Right renal cortex interstitium (tissue), 3 donors: ENCODE measurements at regions not wholly inside any gene's neighbourhood (a gene's known extent, or its start where the extent isn't known, plus 50 kb on each side); places are given as distances from the start of the nearest gene placed in this dataset.

Experiments used
- DNase-seq, 3 donors: peaks; one replicate each; pipeline ENCODE4 v3.0.0-alpha.2; 2013; ENCODE audit warnings: low read depth in 3 of 3, low spot score in 2 of 3

GRCh38 chr7:131010029-131010716 lies 276.2 kb upstream of the KLF14 start:
- DNase-seq: no peak

GRCh38 chr7:131010717-131011431 lies 276.9 kb upstream of the KLF14 start:
- DNase-seq: no peak

- DNase-seq: no peak
These were observed 277.4 kb upstream of the KLF14 start for GRCh38 chr7:131011432-131011742.

- DNase-seq: no peak
These were observed 278.0 kb upstream of the KLF14 start for GRCh38 chr7:131011976-131012375.

- DNase-seq: no peak
These were observed 278.5 kb upstream of the KLF14 start for GRCh38 chr7:131012477-131013031.

- DNase-seq: no peak
These were observed 279.7 kb upstream of the KLF14 start for GRCh38 chr7:131013716-131014115.

- DNase-seq: no peak
These were observed 281.1 kb upstream of the KLF14 start for GRCh38 chr7:131014906-131015656.

- no peak for DNase-seq
These were observed 281.6 kb upstream of the KLF14 start for GRCh38 chr7:131015657-131015958.

- no peak for DNase-seq
These were observed 282.2 kb upstream of the KLF14 start for GRCh38 chr7:131016230-131016629.

GRCh38 chr7:131019351-131019750 lies 285.3 kb upstream of the KLF14 start:
- no peak for DNase-seq

GRCh38 chr7:131020759-131021261 lies 286.8 kb upstream of the KLF14 start:
- DNase-seq: no peak

- no peak for DNase-seq
These were observed 287.5 kb upstream of the KLF14 start for GRCh38 chr7:131021460-131021859.

- DNase-seq: no peak
These were observed 287.9 kb upstream of the KLF14 start for GRCh38 chr7:131021902-131022301.

GRCh38 chr7:131026297-131027000 lies 292.4 kb upstream of the KLF14 start:
- no peak for DNase-seq

- DNase-seq: no peak
These were observed 293.3 kb upstream of the KLF14 start for GRCh38 chr7:131027287-131027773.

GRCh38 chr7:131028295-131028694 lies 294.3 kb upstream of the KLF14 start:
- DNase-seq: no peak

- DNase-seq: no peak
These were observed 295.0 kb upstream of the KLF14 start for GRCh38 chr7:131029002-131029401.

- DNase-seq: no peak
These were observed 296.4 kb upstream of the MKLN1 start for GRCh38 chr7:131031099-131031868.

GRCh38 chr7:131032786-131033185 lies 294.9 kb upstream of the MKLN1 start:
- no peak for DNase-seq
